ENCODE measurements at regions not wholly inside any gene's neighbourhood (a gene's known extent, or its start where the extent isn't known, plus 50 kb on each side); places are given as distances from the start of the nearest gene placed in this dataset.
A peak's percentile ranks its signal among the peaks of the same experiment; 100 is the strongest.

- peak; percentile 1 for DNase-seq (ENCODE audit: low spot score)
Observed at GRCh38 chr5:92505925-92506324, 1075.1 kb downstream of the NR2F1-AS1 start.

GRCh38 chr5:92505145-92505544, 1075.9 kb downstream of the NR2F1-AS1 start:
- no peak for DNase-seq (ENCODE audit: low spot score)

- no peak for DNase-seq (ENCODE audit: low spot score)
Observed at GRCh38 chr5:92504346-92504745, 1076.7 kb downstream of the NR2F1-AS1 start.

- DNase-seq (ENCODE audit: low spot score): no peak
Observed at GRCh38 chr5:92500752-92501151, 1080.3 kb downstream of the NR2F1-AS1 start.

GRCh38 chr5:92496545-92496944, 1084.5 kb downstream of the NR2F1-AS1 start:
- DNase-seq (ENCODE audit: low spot score): no peak

GRCh38 chr5:92494508-92494907, 1086.5 kb downstream of the NR2F1-AS1 start:
- DNase-seq (ENCODE audit: low spot score): no peak

- DNase-seq (ENCODE audit: low spot score): no peak
Observed at GRCh38 chr5:92492908-92493307, 1088.1 kb downstream of the NR2F1-AS1 start.

- no peak for DNase-seq (ENCODE audit: low spot score)
Observed at GRCh38 chr5:92484484-92484883, 1096.5 kb downstream of the NR2F1-AS1 start.

GRCh38 chr5:92472981-92473566, 1090.0 kb upstream of the ARRDC3 start:
- DNase-seq (ENCODE audit: low spot score): no peak

GRCh38 chr5:92471861-92472260, 1088.7 kb upstream of the ARRDC3 start:
- DNase-seq (ENCODE audit: low spot score): no peak

GRCh38 chr5:92470770-92471169, 1087.7 kb upstream of the ARRDC3 start:
- no peak for DNase-seq (ENCODE audit: low spot score)

- no peak for DNase-seq (ENCODE audit: low spot score)
Observed at GRCh38 chr5:92468295-92468694, 1085.2 kb upstream of the ARRDC3 start.

GRCh38 chr5:92467695-92468094, 1084.6 kb upstream of the ARRDC3 start:
- peak; percentile 10 for DNase-seq (ENCODE audit: low spot score)

- DNase-seq (ENCODE audit: low spot score): no peak
Observed at GRCh38 chr5:92460505-92460904, 1077.4 kb upstream of the ARRDC3 start.

GRCh38 chr5:92459654-92460053, 1076.5 kb upstream of the ARRDC3 start:
- DNase-seq (ENCODE audit: low spot score): peak; percentile 44

- DNase-seq (ENCODE audit: low spot score): no peak
Observed at GRCh38 chr5:92455011-92455410, 1071.9 kb upstream of the ARRDC3 start.

GRCh38 chr5:92444888-92445287, 1061.8 kb upstream of the ARRDC3 start:
- DNase-seq (ENCODE audit: low spot score): no peak

GRCh38 chr5:92435781-92436180, 1052.7 kb upstream of the ARRDC3 start:
- DNase-seq (ENCODE audit: low spot score): no peak

- no peak for DNase-seq (ENCODE audit: low spot score)
Observed at GRCh38 chr5:92429646-92430045, 1046.5 kb upstream of the ARRDC3 start.

GRCh38 chr5:92428415-92428814, 1045.3 kb upstream of the ARRDC3 start:
- DNase-seq (ENCODE audit: low spot score): no peak

GRCh38 chr5:92424785-92425426, 1041.8 kb upstream of the ARRDC3 start:
- DNase-seq (ENCODE audit: low spot score): no peak

GRCh38 chr5:92421942-92422341, 1038.8 kb upstream of the ARRDC3 start:
- no peak for DNase-seq (ENCODE audit: low spot score)

GRCh38 chr5:92421196-92421595, 1038.1 kb upstream of the ARRDC3 start:
- no peak for DNase-seq (ENCODE audit: low spot score)

GRCh38 chr5:92419261-92419660, 1036.1 kb upstream of the ARRDC3 start:
- no peak for DNase-seq (ENCODE audit: low spot score)

Measured in umbilical cord (tissue), 1 donor.